Lower leg skin (tissue), 3 donors: ENCODE measurements at regions not wholly inside any gene's neighbourhood (a gene's known extent, or its start where the extent isn't known, plus 50 kb on each side); places are given as distances from the start of the nearest gene placed in this dataset.

Source experiments
- POLR2A ChIP-seq, 2 donors: fragments of 450-650 bp; IDR thresholded peaks; one replicate each; pipeline ENCODE4 v1.6.1; 2016 to 2017; ENCODE audit warnings: antibody characterized with exemption in 2 of 2, mild to moderate bottlenecking in 1 of 2, moderate library complexity in 1 of 2
- TF ChIP-seq, protein P1 (sequence below), 3 donors: fragments of 450-650 bp; IDR thresholded peaks; one replicate each; pipeline ENCODE4 v1.5.1; 2016; ENCODE audit warnings: antibody characterized with exemption in 3 of 3, mild to moderate bottlenecking in 3 of 3, moderate library complexity in 2 of 3

DNA sequence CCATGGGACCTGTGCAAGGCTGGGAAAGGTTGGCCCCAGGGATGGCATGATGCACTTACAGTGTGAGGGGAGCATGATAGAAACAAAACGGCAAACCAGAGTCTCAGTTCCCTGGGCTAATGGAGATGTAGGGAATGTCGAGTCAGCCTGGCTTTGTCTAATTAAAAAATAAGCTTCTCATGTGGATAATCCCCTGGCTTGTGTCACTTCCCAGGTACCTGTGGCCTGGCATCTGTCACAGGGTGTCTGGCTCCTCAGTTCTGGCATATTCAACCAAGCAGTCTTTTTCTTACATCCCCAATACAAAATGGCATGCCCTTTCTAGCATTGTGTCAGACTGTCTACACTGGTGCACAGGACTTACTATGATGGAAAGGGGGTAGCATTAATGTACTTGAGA is 261.4 kb downstream of the GRIN2B start:
- TF ChIP-seq, protein P1, sequence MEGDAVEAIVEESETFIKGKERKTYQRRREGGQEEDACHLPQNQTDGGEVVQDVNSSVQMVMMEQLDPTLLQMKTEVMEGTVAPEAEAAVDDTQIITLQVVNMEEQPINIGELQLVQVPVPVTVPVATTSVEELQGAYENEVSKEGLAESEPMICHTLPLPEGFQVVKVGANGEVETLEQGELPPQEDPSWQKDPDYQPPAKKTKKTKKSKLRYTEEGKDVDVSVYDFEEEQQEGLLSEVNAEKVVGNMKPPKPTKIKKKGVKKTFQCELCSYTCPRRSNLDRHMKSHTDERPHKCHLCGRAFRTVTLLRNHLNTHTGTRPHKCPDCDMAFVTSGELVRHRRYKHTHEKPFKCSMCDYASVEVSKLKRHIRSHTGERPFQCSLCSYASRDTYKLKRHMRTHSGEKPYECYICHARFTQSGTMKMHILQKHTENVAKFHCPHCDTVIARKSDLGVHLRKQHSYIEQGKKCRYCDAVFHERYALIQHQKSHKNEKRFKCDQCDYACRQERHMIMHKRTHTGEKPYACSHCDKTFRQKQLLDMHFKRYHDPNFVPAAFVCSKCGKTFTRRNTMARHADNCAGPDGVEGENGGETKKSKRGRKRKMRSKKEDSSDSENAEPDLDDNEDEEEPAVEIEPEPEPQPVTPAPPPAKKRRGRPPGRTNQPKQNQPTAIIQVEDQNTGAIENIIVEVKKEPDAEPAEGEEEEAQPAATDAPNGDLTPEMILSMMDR (IDR thresholded peaks at IDR 0.05) = no peak
- no peak for TF ChIP-seq POLR2A (IDR thresholded peaks at IDR 0.05)
